Neural cell (in vitro differentiated cells): ENCODE measurements at regions not wholly inside any gene's neighbourhood (a gene's known extent, or its start where the extent isn't known, plus 50 kb on each side); places are given as distances from the start of the nearest gene placed in this dataset.

Source experiments
- H2AFZ ChIP-seq: fragments of 200-600, 300-800 bp; sonication (generic), shearing (Covaris generic); 2 replicates; pipeline ENCODE4 v1.6.0; 2014; ENCODE audit warnings: low read depth, mild to moderate bottlenecking, antibody characterized with exemption, low read length, moderate library complexity
- H3F3A ChIP-seq: fragments of 200-600 bp; shearing (Covaris generic); 2 replicates; pipeline ENCODE4 v1.6.1; 2016; ENCODE audit warnings: mild to moderate bottlenecking, moderate library complexity, mixed read lengths, antibody characterized with exemption, low read length; ENCODE audit not compliant: insufficient read depth, poor library complexity, severe bottlenecking
- H3K27ac ChIP-seq: fragments of 200-600, 300-800 bp; sonication (generic), shearing (Covaris generic); 2 replicates; pipeline ENCODE4 v1.5.1; 2014; ENCODE audit warnings: mild to moderate bottlenecking, low read length, moderate library complexity
- H3K27me3 ChIP-seq: fragments of 300-800, 200-600 bp; sonication (generic), shearing (Covaris generic); 2 replicates; pipeline ENCODE4 v1.6.0; 2014; ENCODE audit warnings: mild to moderate bottlenecking, low read depth, low read length, moderate library complexity; ENCODE audit not compliant: insufficient read depth
- H3K36me3 ChIP-seq: fragments of 300-800, 200-600 bp; sonication (generic), shearing (Covaris generic); 2 replicates; pipeline ENCODE4 v1.5.1; 2014; ENCODE audit warnings: mild to moderate bottlenecking, antibody characterized with exemption, low read length, moderate library complexity; ENCODE audit not compliant: insufficient read depth
- H3K4me2 ChIP-seq: fragments of 300-800, 200-600 bp; sonication (generic), shearing (Covaris generic); 2 replicates; pipeline ENCODE4 v1.6.0; 2014; ENCODE audit warnings: mild to moderate bottlenecking, low read length
- H3K4me3 ChIP-seq: fragments of 300-800, 200-600 bp; sonication (generic), shearing (Covaris generic); 2 replicates; pipeline ENCODE4 v1.5.1; 2014; ENCODE audit warnings: mild to moderate bottlenecking, low read length, moderate library complexity
- H3K79me2 ChIP-seq: fragments of 200-600 bp; shearing (Covaris generic); replicated peaks from 2 replicates; pipeline ENCODE4 v1.6.0; 2014; ENCODE audit warnings: mild to moderate bottlenecking, low read length, moderate library complexity; ENCODE audit not compliant: insufficient read depth
- H3K9ac ChIP-seq: fragments of 300-800, 200-600 bp; sonication (generic), shearing (Covaris generic); 2 replicates; pipeline ENCODE4 v1.6.1; 2016; ENCODE audit warnings: mild to moderate bottlenecking, low read length, mixed read lengths
- H3K9me2 ChIP-seq: fragments of 200-600 bp; shearing (Covaris generic); 2 replicates; pipeline ENCODE4 v1.6.1; 2016; ENCODE audit warnings: mild to moderate bottlenecking, low read length, mixed read lengths; ENCODE audit not compliant: insufficient read depth
- H3K9me3 ChIP-seq: fragments of 200-600, 300-800 bp; sonication (generic), shearing (Covaris generic); 2 replicates; pipeline ENCODE4 v1.6.1; 2016; ENCODE audit warnings: mild to moderate bottlenecking, mixed run types, low read length, moderate library complexity, mixed read lengths
- H4K20me1 ChIP-seq: fragments of 200-600 bp; shearing (Covaris generic); 2 replicates; pipeline ENCODE4 v1.6.1; 2016; ENCODE audit warnings: mild to moderate bottlenecking, mixed run types; ENCODE audit not compliant: insufficient read depth
- EP300 ChIP-seq: fragments of 450-650 bp; conservative IDR thresholded peaks from 2 replicates; pipeline ENCODE4 v1.6.1; 2014; ENCODE audit warnings: antibody characterized with exemption, mild to moderate bottlenecking, moderate library complexity; ENCODE audit not compliant: poor library complexity, severe bottlenecking
- EZH2 ChIP-seq: fragments of 200-600, 300-800 bp; shearing (Covaris generic), sonication (generic); IDR thresholded peaks from 2 replicates; pipeline ENCODE4 v1.6.1; 2014; ENCODE audit warnings: antibody characterized with exemption, low read length, borderline replicate concordance, mild to moderate bottlenecking; ENCODE audit not compliant: insufficient read depth, poor library complexity, severe bottlenecking
- MXI1 ChIP-seq: fragments of 450-650 bp; conservative IDR thresholded peaks from 2 replicates; pipeline ENCODE4 v1.6.1; 2014; ENCODE audit warnings: antibody characterized with exemption, mild to moderate bottlenecking; ENCODE audit not compliant: poor library complexity, severe bottlenecking
- POLR2AphosphoS5 ChIP-seq: IDR thresholded peaks from 2 replicates; pipeline ENCODE4 v1.6.1; 2012
- RAD21 ChIP-seq: fragments of 450-650 bp; conservative IDR thresholded peaks from 2 replicates; pipeline ENCODE4 v1.6.1; 2014; ENCODE audit warnings: antibody characterized with exemption, mild to moderate bottlenecking, moderate library complexity
- SMC3 ChIP-seq: fragments of 450-650 bp; conservative IDR thresholded peaks from 2 replicates; pipeline ENCODE4 v1.6.1; 2014; ENCODE audit warnings: antibody characterized with exemption, mild to moderate bottlenecking, moderate library complexity; ENCODE audit not compliant: poor library complexity
- TAF1 ChIP-seq: IDR thresholded peaks from 2 replicates; pipeline ENCODE4 v1.6.1; 2012; ENCODE audit warnings: low read depth
- TF ChIP-seq, protein P1 (sequence below): fragments of 450-650 bp; IDR thresholded peaks from 2 replicates; pipeline ENCODE4 v1.5.1; 2014; ENCODE audit warnings: antibody characterized with exemption, mild to moderate bottlenecking, moderate library complexity; ENCODE audit not compliant: poor library complexity, severe bottlenecking
- TF ChIP-seq, protein P2 (sequence below): IDR thresholded peaks from 2 replicates; pipeline ENCODE4 v1.6.1; 2012; ENCODE audit warnings: borderline replicate concordance

DNA sequence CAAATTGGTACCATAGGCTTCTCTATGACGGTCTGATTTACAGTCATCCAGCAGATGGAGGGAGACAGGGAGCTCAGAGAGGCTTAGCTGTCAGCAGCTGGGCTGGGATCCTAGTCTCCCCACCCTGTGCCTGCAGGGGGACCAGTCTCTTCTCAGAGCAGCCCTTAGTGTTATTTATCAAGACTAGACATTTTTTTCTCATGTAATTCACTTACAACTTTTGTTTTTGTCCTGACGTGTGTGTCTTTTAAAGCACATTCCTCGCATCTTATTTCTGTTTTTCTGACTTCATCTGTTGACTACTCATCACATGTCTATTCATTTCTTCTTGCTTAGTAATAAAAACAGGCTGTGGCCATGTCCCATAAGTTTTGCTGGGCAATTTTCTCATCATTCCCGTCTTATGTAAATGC, 116.1 kb downstream of the KLF13 start:
- H3F3A ChIP-seq: no peaks in the 10 kb centered on the region
- no peaks in the 10 kb centered on the region for H4K20me1 ChIP-seq
- H3K36me3 ChIP-seq: no peaks in the 10 kb centered on the region
- no peaks in the 10 kb centered on the region for H3K79me2 ChIP-seq
- no peaks in the 10 kb centered on the region for H3K9me3 ChIP-seq
- no peaks in the 10 kb centered on the region for H3K9me2 ChIP-seq
- TF ChIP-seq EP300 (no peak), SMC3 (no peak), TAF1 (no peak), EZH2 (no peak), POLR2AphosphoS5 (no peak), RAD21 (no peak), MXI1 (no peak)
- TF ChIP-seq, protein P1, sequence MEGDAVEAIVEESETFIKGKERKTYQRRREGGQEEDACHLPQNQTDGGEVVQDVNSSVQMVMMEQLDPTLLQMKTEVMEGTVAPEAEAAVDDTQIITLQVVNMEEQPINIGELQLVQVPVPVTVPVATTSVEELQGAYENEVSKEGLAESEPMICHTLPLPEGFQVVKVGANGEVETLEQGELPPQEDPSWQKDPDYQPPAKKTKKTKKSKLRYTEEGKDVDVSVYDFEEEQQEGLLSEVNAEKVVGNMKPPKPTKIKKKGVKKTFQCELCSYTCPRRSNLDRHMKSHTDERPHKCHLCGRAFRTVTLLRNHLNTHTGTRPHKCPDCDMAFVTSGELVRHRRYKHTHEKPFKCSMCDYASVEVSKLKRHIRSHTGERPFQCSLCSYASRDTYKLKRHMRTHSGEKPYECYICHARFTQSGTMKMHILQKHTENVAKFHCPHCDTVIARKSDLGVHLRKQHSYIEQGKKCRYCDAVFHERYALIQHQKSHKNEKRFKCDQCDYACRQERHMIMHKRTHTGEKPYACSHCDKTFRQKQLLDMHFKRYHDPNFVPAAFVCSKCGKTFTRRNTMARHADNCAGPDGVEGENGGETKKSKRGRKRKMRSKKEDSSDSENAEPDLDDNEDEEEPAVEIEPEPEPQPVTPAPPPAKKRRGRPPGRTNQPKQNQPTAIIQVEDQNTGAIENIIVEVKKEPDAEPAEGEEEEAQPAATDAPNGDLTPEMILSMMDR: no peak
- TF ChIP-seq, protein P2, sequence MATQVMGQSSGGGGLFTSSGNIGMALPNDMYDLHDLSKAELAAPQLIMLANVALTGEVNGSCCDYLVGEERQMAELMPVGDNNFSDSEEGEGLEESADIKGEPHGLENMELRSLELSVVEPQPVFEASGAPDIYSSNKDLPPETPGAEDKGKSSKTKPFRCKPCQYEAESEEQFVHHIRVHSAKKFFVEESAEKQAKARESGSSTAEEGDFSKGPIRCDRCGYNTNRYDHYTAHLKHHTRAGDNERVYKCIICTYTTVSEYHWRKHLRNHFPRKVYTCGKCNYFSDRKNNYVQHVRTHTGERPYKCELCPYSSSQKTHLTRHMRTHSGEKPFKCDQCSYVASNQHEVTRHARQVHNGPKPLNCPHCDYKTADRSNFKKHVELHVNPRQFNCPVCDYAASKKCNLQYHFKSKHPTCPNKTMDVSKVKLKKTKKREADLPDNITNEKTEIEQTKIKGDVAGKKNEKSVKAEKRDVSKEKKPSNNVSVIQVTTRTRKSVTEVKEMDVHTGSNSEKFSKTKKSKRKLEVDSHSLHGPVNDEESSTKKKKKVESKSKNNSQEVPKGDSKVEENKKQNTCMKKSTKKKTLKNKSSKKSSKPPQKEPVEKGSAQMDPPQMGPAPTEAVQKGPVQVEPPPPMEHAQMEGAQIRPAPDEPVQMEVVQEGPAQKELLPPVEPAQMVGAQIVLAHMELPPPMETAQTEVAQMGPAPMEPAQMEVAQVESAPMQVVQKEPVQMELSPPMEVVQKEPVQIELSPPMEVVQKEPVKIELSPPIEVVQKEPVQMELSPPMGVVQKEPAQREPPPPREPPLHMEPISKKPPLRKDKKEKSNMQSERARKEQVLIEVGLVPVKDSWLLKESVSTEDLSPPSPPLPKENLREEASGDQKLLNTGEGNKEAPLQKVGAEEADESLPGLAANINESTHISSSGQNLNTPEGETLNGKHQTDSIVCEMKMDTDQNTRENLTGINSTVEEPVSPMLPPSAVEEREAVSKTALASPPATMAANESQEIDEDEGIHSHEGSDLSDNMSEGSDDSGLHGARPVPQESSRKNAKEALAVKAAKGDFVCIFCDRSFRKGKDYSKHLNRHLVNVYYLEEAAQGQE: no peak
- H2AFZ ChIP-seq: no peak overlapping the region
- H3K4me3 ChIP-seq: no peak overlapping the region
- no peak overlapping the region for H3K9ac ChIP-seq
- H3K4me2 ChIP-seq: no peak overlapping the region
- peaks cover 5% of the 10 kb centered on the region for H3K27me3 ChIP-seq
- no peak overlapping the region for H3K27ac ChIP-seq

GRCh38 chr15:31444844-31445243, 118.2 kb downstream of the KLF13 start:
- TF ChIP-seq EP300 (no peak), TAF1 (no peak), RAD21 (no peak), EZH2 (no peak), SMC3 (no peak), MXI1 (no peak), POLR2AphosphoS5 (no peak)
- TF ChIP-seq, protein P2: no peak
- H3F3A ChIP-seq: no peaks in the 10 kb centered on the region

More at GRCh38 chr15:31444844-31445243, 118.2 kb downstream of the KLF13 start:
- Histone ChIP-seq H2AFZ (no peak overlapping the region), H3K36me3 (no peaks in the 10 kb centered on the region), H3K9me3 (no peaks in the 10 kb centered on the region), H3K79me2 (no peaks in the 10 kb centered on the region), H3K27ac (no peak overlapping the region), H3K4me2 (no peak overlapping the region), H3K9ac (no peak overlapping the region), H3K27me3 (peaks cover 5% of the 10 kb centered on the region), H3K9me2 (no peaks in the 10 kb centered on the region), H4K20me1 (no peaks in the 10 kb centered on the region), H3K4me3 (no peak overlapping the region)
